GM21737 (cell line): ENCODE measurements at regions not wholly inside any gene's neighbourhood (a gene's known extent, or its start where the extent isn't known, plus 50 kb on each side); places are given as distances from the start of the nearest gene placed in this dataset.
"Not testable (repeated sequence)": the region's sequence is repeated elsewhere in the genome, so short reads cannot be mapped to it uniquely, and the experiment has no call there.

Experiments used
- ATAC-seq: cut with Tn5 transposase; IDR thresholded peaks from one replicate; pipeline ENCODE4 v1.9.1; 2021; ENCODE audit warnings: mild to moderate bottlenecking, moderate library complexity; ENCODE audit not compliant: unreplicated experiment

GRCh38 chr6:126890055-126890454 lies 228.4 kb upstream of the RSPO3 start:
- no peak for ATAC-seq

DNA sequence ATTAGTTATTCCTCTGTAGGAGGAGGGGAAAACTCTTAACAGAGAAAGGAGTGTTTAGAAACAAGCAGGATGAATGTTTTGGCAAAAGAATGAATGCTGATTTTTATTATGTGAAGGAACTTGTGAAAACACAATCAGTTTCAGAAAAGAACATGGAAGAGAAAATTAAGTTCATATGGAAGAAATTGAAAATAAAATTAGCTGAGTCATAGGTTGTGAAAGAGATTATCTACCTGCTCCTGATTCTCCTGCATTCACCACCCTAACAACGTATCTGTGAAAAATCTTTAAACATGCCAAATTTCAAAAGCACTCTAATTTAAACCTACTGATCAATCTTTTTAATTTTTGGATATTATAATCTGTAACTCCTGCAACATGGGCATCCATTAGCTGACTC lies 227.3 kb upstream of the RSPO3 start:
- no peak for ATAC-seq

DNA sequence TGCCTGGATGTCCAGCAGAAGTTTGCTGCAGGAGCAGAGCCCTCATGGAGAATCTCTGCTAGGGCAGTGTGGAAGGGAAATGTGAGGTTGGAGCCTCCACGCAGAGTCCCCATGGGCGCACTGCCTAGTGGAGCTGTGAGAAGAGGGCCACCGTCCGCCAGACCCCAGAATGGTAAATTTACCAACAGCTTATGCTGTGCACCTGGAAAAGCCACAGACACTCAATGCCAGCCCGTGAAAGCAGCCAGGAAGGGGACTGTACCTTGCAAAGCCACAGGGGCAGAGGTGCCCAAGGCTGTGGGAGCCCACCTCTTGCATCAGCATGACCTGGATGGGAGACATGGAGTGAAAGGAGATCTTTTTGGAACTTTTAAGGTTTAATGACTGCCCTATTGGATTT lies 225.6 kb upstream of the RSPO3 start:
- not testable (repeated sequence) for ATAC-seq

- ATAC-seq: no peak
Observed at GRCh38 chr6:126897758-126898157, 220.7 kb upstream of the RSPO3 start.

DNA sequence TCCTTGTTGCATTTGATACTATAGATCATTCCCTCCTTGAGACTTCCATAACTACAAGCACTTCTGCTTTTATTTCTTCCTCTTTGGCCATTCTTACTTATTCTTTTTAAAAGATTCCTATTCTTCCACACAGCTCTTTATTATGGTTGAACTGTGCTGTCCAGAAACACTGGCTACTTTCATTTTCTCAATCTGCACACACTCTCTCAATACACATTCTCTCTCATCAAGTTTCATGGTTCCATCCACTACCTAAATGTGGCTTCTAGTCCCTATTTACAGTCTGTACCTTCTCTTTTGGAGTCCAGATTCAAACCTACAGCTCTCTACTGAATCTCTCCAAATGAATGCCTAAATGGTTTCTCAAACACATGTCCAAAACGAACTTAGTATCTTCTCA lies 214.3 kb upstream of the RSPO3 start:
- no peak for ATAC-seq

- ATAC-seq: no peak
Observed at GRCh38 chr6:126905917-126906316, 212.6 kb upstream of the RSPO3 start.

DNA sequence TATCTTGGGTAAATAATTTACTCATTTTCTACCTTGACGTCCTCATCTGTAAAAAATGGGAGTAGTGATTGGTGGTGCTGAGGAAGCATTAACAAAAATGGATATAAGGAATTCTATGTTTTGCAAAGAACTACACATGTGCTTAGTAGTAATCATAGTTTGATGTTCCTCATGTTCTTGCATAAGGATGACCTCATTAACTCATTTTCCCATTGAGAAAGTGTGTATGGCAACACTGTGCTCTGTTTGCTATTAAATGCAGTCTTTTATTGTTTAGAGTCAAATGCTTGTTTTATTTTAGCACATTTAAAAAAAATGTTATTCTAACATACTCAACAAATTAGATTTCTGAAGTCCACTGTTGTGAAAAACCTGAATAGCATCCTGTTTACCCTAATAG lies 211.2 kb upstream of the RSPO3 start:
- no peak for ATAC-seq

DNA sequence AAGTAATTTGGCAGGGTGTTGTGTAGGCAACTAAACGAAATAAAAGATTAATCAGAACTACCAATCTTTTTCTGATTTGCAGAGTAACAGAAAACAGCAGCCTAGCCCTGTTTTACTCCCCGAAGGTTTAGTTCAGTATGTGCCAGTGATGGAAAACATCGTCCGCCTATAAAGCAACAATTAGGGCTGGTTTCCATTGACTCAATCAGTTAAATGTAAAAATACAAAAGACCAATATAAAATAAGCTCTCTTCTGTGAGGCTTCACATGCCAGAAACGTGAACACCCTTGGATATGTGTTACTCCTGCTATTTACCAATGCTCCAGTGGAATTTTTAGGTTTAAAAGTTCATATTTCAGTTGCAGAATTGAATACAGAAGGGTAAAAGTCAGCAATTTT lies 210.5 kb upstream of the RSPO3 start:
- no peak for ATAC-seq

DNA sequence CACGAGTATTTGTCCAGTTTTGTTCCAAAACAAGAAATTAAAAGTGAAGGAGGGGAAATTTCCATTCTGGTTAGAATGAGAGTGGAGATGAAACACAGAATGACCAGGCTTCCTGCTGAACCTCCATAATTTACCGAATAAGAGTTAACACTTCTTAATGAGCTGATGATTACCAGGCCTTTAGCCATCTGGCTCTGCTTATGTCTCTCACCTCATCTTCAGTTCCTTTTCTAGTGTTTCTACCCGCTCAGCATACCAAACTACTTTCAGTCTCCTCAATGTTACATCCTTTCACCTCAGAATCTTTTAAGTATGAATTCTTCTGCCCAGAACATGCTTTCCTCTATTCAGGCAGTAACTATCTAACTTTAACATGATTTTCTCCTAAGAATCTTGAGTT lies 209.0 kb upstream of the RSPO3 start:
- no peak for ATAC-seq

GRCh38 chr6:126913651-126914050 lies 204.8 kb upstream of the RSPO3 start:
- ATAC-seq: no peak

DNA sequence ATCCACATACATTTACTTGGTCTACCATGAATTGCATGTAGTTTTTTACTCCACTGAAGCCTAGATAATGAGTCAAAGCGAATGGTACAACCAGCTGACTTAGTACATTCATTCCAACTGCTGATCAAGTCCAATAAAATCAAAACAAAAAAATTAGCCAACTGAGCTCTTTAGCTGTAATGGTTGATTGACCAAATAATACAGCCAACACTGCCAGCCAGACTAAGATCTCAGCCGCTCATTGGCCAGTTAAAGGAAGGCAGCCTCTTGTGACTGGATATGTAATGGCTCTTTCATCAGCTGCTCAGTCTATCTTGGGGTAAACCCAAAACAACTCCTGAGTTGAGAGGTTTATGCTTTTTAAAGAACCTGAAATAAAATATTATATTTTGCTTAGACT lies 204.3 kb upstream of the RSPO3 start:
- ATAC-seq: no peak

GRCh38 chr6:126914801-126915200 lies 203.7 kb upstream of the RSPO3 start:
- no peak for ATAC-seq

- no peak for ATAC-seq
Observed at GRCh38 chr6:126919947-126920346, 198.5 kb upstream of the RSPO3 start.

DNA sequence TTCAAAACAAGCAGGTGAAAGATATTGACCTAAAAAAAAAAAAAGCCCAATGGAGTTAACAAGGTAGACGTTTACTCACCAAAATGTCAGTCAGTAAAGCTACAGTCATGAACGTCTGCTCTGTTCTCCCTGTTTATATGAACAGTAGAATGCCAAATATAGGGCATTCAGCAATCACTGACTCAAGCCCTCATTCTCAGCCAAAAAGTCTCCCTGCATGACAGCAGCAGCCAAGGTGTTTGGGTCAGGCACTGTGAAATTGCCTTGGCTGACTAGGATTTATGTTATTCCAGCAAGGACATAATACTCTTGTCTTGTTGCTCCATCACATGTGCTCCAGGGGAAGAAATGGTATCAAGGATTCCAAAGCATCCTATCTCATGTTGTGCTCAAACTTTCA lies 194.7 kb upstream of the RSPO3 start:
- ATAC-seq: no peak

GRCh38 chr6:126926926-126927325 lies 191.5 kb upstream of the RSPO3 start:
- no peak for ATAC-seq

DNA sequence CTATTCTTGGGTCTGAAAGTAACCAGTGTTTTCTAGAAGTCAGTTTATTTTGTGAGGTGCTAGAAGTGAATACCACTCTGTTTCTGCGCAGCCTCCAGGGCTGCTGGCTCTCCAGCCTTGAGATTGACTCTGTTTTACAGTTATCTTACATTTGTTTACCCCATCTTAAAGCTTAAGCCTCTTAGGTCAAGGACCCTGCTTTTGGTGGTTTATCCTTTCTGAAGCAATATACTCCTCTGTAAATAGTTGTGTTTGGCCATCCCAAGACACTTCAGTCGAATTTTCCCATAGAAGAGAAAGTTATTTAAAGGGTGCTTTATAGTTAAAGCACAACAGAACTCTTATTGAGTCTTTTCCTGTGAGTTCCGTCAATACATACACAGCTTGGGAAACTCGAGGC lies 190.6 kb upstream of the RSPO3 start:
- no peak for ATAC-seq

- ATAC-seq: no peak
Observed at GRCh38 chr6:126937426-126937825, 181.0 kb upstream of the RSPO3 start.

- ATAC-seq: no peak
Observed at GRCh38 chr6:126939784-126940183, 178.7 kb upstream of the RSPO3 start.

DNA sequence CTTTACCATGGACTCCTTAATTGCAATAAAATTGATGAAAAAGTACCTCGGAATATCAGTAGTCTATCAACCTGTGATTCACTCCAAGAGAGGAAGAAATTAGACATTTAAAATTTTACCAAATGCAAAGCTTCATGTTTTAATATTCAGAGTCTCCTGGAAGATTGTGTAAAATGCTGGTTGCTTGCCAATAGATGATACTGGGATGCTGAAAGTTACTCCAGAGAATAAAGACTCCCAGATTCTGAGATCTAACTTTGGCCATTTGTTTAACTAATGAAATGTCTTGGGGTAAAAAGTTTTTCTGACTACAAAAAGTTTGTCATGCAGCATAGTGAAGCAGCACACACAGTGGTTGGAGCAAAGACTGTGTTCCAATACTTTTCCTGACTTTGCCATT lies 176.7 kb upstream of the RSPO3 start:
- no peak for ATAC-seq

DNA sequence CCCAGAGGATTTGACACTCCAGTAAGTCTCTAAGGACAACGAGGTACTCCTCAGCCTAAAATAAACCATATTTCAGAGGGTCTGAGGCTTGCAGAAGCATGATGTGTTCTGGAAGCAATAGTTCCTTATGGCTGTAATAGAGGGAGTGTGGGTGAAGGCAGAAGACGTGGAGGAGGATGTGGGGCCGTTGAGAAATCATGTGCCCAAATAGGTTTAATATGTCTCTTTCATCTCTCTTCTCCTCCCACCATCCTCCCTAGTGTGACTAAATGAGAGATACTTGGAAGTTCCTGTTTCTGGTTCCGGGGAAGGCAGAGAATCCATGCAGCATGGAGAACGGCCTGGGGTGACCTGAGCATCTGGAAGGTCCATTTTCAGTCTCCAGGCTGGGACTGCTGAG lies 174.0 kb upstream of the RSPO3 start:
- no peak for ATAC-seq

GRCh38 chr6:126945150-126945685 lies 173.3 kb upstream of the RSPO3 start:
- no peak for ATAC-seq

GRCh38 chr6:126945812-126946360 lies 172.6 kb upstream of the RSPO3 start:
- ATAC-seq: no peak

DNA sequence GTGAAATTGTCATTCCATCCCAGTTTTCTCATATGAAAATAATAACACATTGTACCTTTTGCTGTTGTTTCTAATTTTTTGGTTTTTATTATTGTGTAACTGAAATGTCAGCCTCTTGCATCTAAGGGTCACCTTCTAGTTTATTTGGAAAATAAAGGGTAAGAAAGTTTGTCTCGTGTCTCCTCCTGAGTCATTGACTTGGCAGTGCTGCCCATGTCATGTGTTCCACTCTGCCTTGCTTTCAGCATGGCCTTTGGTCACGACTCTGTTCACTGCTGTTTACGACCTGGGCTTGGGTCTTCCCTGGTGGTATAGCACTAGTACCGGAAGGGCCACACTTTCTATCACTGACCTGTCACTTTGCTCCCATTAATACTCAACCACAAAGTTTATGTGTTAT lies 171.4 kb upstream of the RSPO3 start:
- ATAC-seq: no peak
